A549 (cell line): ENCODE measurements at regions not wholly inside any gene's neighbourhood (a gene's known extent, or its start where the extent isn't known, plus 50 kb on each side); places are given as distances from the start of the nearest gene placed in this dataset.
"Not testable (repeated sequence)": the region's sequence is repeated elsewhere in the genome, so short reads cannot be mapped to it uniquely, and the experiment has no call there.

ENCODE experiments used
- CHD2 ChIP-seq: fragments of 150-350 bp; IDR thresholded peaks from 2 replicates; pipeline ENCODE4 v1.6.1; 2014; ENCODE audit warnings: low read length; ENCODE audit not compliant: partially characterized antibody
- HDAC2 ChIP-seq: fragments of 200-600 bp; sonication (generic); IDR thresholded peaks from 2 replicates; pipeline ENCODE4 v1.6.1; 2016
- HOXB5 ChIP-seq: fragments of 250-450 bp; sonication (Bioruptor Pico); IDR thresholded peaks from 2 replicates; pipeline ENCODE4 v1.5.0; 2020; ENCODE audit warnings: mild to moderate bottlenecking, moderate library complexity
- MAZ ChIP-seq: fragments of 150-350 bp; IDR thresholded peaks from 2 replicates; pipeline ENCODE4 v1.6.1; 2014; ENCODE audit warnings: antibody characterized with exemption, low read depth, low read length, borderline replicate concordance
- POLR2A ChIP-seq: IDR thresholded peaks from 2 replicates; pipeline ENCODE4 v1.6.1; 2012; ENCODE audit warnings: mild to moderate bottlenecking, low read length
- SMC3 ChIP-seq: fragments of >200 bp; sonication (Bioruptor Twin); formaldehyde crosslinking; IDR thresholded peaks from 3 replicates; pipeline ENCODE4 v1.6.1; 2018; ENCODE audit warnings: inconsistent platforms
- TP53 ChIP-seq: fragments of 250-450 bp; sonication (Bioruptor Pico); IDR thresholded peaks from 2 replicates; pipeline ENCODE4 v1.5.0; 2021; ENCODE audit warnings: mild to moderate bottlenecking, moderate library complexity
- TF ChIP-seq, protein P1 (sequence below): fragments of >200 bp; sonication (Bioruptor Twin); formaldehyde crosslinking; IDR thresholded peaks from 3 replicates; pipeline ENCODE4 v1.5.1; 2016
- TF ChIP-seq, protein P2 (sequence below): IDR thresholded peaks from 2 replicates; pipeline ENCODE4 v1.6.1; 2012
- TF ChIP-seq, protein P3 (sequence below): fragments of 450-650 bp; IDR thresholded peaks from 2 replicates; pipeline ENCODE4 v1.6.1; 2014; ENCODE audit warnings: antibody characterized with exemption

DNA sequence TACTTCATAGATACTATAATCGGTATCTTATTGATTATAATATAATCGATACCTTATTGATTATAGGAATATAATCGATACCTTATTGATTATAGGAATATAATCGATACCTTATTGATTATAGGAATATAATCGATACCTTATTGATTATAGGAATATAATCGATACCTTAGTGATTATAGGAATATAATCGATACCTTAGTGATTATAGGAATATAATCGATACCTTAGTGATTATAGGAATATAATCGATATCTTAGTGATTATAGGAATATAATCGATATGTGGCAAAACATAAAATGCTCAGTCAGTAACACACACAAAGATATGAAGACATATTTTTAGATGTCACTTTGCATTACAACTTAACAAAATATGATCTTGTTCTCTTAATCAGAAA is 703.8 kb downstream of the TLE1 start:
- not testable (repeated sequence) for TF ChIP-seq TP53 (CRISPR knock-in tag); MAZ; SMC3; POLR2A; HDAC2; CHD2; HOXB5 (CRISPR knock-in tag)
- TF ChIP-seq, protein P1, sequence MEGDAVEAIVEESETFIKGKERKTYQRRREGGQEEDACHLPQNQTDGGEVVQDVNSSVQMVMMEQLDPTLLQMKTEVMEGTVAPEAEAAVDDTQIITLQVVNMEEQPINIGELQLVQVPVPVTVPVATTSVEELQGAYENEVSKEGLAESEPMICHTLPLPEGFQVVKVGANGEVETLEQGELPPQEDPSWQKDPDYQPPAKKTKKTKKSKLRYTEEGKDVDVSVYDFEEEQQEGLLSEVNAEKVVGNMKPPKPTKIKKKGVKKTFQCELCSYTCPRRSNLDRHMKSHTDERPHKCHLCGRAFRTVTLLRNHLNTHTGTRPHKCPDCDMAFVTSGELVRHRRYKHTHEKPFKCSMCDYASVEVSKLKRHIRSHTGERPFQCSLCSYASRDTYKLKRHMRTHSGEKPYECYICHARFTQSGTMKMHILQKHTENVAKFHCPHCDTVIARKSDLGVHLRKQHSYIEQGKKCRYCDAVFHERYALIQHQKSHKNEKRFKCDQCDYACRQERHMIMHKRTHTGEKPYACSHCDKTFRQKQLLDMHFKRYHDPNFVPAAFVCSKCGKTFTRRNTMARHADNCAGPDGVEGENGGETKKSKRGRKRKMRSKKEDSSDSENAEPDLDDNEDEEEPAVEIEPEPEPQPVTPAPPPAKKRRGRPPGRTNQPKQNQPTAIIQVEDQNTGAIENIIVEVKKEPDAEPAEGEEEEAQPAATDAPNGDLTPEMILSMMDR = not testable (repeated sequence)
- TF ChIP-seq, protein P2, sequence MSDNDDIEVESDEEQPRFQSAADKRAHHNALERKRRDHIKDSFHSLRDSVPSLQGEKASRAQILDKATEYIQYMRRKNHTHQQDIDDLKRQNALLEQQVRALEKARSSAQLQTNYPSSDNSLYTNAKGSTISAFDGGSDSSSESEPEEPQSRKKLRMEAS = not testable (repeated sequence)
- TF ChIP-seq, protein P3, sequence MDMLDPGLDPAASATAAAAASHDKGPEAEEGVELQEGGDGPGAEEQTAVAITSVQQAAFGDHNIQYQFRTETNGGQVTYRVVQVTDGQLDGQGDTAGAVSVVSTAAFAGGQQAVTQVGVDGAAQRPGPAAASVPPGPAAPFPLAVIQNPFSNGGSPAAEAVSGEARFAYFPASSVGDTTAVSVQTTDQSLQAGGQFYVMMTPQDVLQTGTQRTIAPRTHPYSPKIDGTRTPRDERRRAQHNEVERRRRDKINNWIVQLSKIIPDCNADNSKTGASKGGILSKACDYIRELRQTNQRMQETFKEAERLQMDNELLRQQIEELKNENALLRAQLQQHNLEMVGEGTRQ = not testable (repeated sequence)
